ENCODE measurements at regions not wholly inside any gene's neighbourhood (a gene's known extent, or its start where the extent isn't known, plus 50 kb on each side); places are given as distances from the start of the nearest gene placed in this dataset.

- peaks cover 0 to 40% (median 0%) of the 10 kb centered on the region in 3 experiments for H3K27me3 ChIP-seq (ENCODE audit: control insufficient read depth in 3 of 3, insufficient read depth in 3 of 3, low read depth in 1 of 3, low read length in 3 of 3)
- peaks cover 8 to 13% of the 10 kb centered on the region in 2 donors for H3K4me1 ChIP-seq (ENCODE audit: control insufficient read depth in 2 of 2, insufficient read depth in 1 of 2, low read depth in 1 of 2, low read length in 2 of 2)
- H3K18ac ChIP-seq (ENCODE audit: low read length), result no peak overlapping the region
- no peak overlapping the region for H3K4me3 ChIP-seq (ENCODE audit: low read length in 2 of 2)
- H2BK15ac ChIP-seq (ENCODE audit: low read length), result no peak overlapping the region
- no peak overlapping the region for H2AK5ac ChIP-seq (ENCODE audit: low read depth, low read length)
- no peaks in the 10 kb centered on the region for H3K79me1 ChIP-seq (ENCODE audit: low read depth, low read length)
- no peak overlapping the region for H3K27ac ChIP-seq (replicated peaks; ENCODE audit: low read length)
- WGBS, 2 donors (ENCODE audit: extremely low coverage in 2 of 2, insufficient read length in 2 of 2, insufficient replicate concordance in 1 of 2), result no CpG with 5 or more reads among the region's 6 CpGs
- no peak overlapping the region for H3K9ac ChIP-seq (ENCODE audit: low read depth, low read length, poor library complexity)
- peaks cover 0 to 5% of the 10 kb centered on the region in 2 donors for H3K9me3 ChIP-seq (replicated peaks in 1 of 2; ENCODE audit: control insufficient read depth in 2 of 2, insufficient read depth in 1 of 2, low read depth in 1 of 2, low read length in 2 of 2)
- H2BK12ac ChIP-seq (ENCODE audit: low read length), result no peak overlapping the region
- H2BK5ac ChIP-seq (ENCODE audit: low read length), result no peak overlapping the region
- no peaks in the 10 kb centered on the region for H3K36me3 ChIP-seq (replicated peaks in 1 of 2; ENCODE audit: control insufficient read depth in 2 of 2, insufficient read depth in 2 of 2, low read length in 2 of 2)
- H4K8ac ChIP-seq (ENCODE audit: low read depth, low read length), result no peak overlapping the region
- DNase-seq (ENCODE audit: low spot score), result no peak
- no peak overlapping the region for H3K14ac ChIP-seq (ENCODE audit: low read length)
- no peak overlapping the region for H2AFZ ChIP-seq (ENCODE audit: low read length)
- no peak overlapping the region for H3K23ac ChIP-seq (ENCODE audit: low read depth, low read length, poor library complexity)
- no peak overlapping the region for H2BK120ac ChIP-seq (ENCODE audit: low read depth, low read length)
- no peak overlapping the region for H3K4ac ChIP-seq (ENCODE audit: low read length)
- H4K91ac ChIP-seq (ENCODE audit: low read depth, low read length, poor library complexity), result no peak overlapping the region
- no peak overlapping the region for H3K4me2 ChIP-seq (ENCODE audit: insufficient read depth, low read length, poor library complexity, severe bottlenecking)
These were observed 333.0 kb downstream of the CD83 start for GRCh38 chr6:14450578-14450977.

- Histone ChIP-seq H3K79me1 (ENCODE audit: low read depth, low read length) (no peaks in the 10 kb centered on the region), H2BK5ac (ENCODE audit: low read length) (no peak overlapping the region), H3K18ac (ENCODE audit: low read length) (no peak overlapping the region), H2AFZ (ENCODE audit: low read length) (no peak overlapping the region), H4K8ac (ENCODE audit: low read depth, low read length) (no peak overlapping the region), H2BK12ac (ENCODE audit: low read length) (no peak overlapping the region), H3K9ac (ENCODE audit: low read depth, low read length, poor library complexity) (no peak overlapping the region), H3K4me1 (ENCODE audit: control insufficient read depth in 2 of 2, insufficient read depth in 1 of 2, low read depth in 1 of 2, low read length in 2 of 2) (peaks cover 9 to 13% of the 10 kb centered on the region in 2 donors), H3K27me3 (ENCODE audit: control insufficient read depth in 3 of 3, insufficient read depth in 3 of 3, low read depth in 1 of 3, low read length in 3 of 3) (peaks cover 0 to 45% (median 0%) of the 10 kb centered on the region in 3 experiments), H3K23ac (ENCODE audit: low read depth, low read length, poor library complexity) (no peak overlapping the region), H3K4me2 (ENCODE audit: insufficient read depth, low read length, poor library complexity, severe bottlenecking) (no peak overlapping the region), H3K27ac (replicated peaks; ENCODE audit: low read length) (no peak overlapping the region), H2BK15ac (ENCODE audit: low read length) (no peak overlapping the region), H4K91ac (ENCODE audit: low read depth, low read length, poor library complexity) (no peak overlapping the region), H2BK120ac (ENCODE audit: low read depth, low read length) (no peak overlapping the region), H3K9me3 (replicated peaks in 1 of 2; ENCODE audit: control insufficient read depth in 2 of 2, insufficient read depth in 1 of 2, low read depth in 1 of 2, low read length in 2 of 2) (peaks cover 0 to 5% of the 10 kb centered on the region in 2 donors), H3K36me3 (replicated peaks in 1 of 2; ENCODE audit: control insufficient read depth in 2 of 2, insufficient read depth in 2 of 2, low read length in 2 of 2) (no peaks in the 10 kb centered on the region), H3K4ac (ENCODE audit: low read length) (no peak overlapping the region), H2AK5ac (ENCODE audit: low read depth, low read length) (no peak overlapping the region), H3K14ac (ENCODE audit: low read length) (no peak overlapping the region), H3K4me3 (ENCODE audit: low read length in 2 of 2) (no peak overlapping the region)
- no CpG with 5 or more reads among the region's 9 CpGs for WGBS, 2 donors (ENCODE audit: extremely low coverage in 2 of 2, insufficient read length in 2 of 2, insufficient replicate concordance in 1 of 2)
- DNase-seq (ENCODE audit: low spot score), result no peak
These were observed 334.2 kb downstream of the CD83 start for GRCh38 chr6:14451594-14452374.

GRCh38 chr6:14452567-14453527 is 335.3 kb downstream of the CD83 start:
- H3K9me3 ChIP-seq (replicated peaks in 1 of 2; ENCODE audit: control insufficient read depth in 2 of 2, insufficient read depth in 1 of 2, low read depth in 1 of 2, low read length in 2 of 2), result peaks cover 0 to 3% of the 10 kb centered on the region in 2 donors
- no peak for DNase-seq (ENCODE audit: low spot score)
- H3K4ac ChIP-seq (ENCODE audit: low read length), result no peak overlapping the region

More at GRCh38 chr6:14452567-14453527, 335.3 kb downstream of the CD83 start:
- Histone ChIP-seq H2BK12ac (ENCODE audit: low read length) (no peak overlapping the region), H3K27me3 (ENCODE audit: control insufficient read depth in 3 of 3, insufficient read depth in 3 of 3, low read depth in 1 of 3, low read length in 3 of 3) (peaks cover 0 to 51% (median 0%) of the 10 kb centered on the region in 3 experiments), H2BK120ac (ENCODE audit: low read depth, low read length) (no peak overlapping the region), H3K36me3 (replicated peaks in 1 of 2; ENCODE audit: control insufficient read depth in 2 of 2, insufficient read depth in 2 of 2, low read length in 2 of 2) (no peaks in the 10 kb centered on the region), H3K14ac (ENCODE audit: low read length) (no peak overlapping the region), H3K23ac (ENCODE audit: low read depth, low read length, poor library complexity) (peak overlapping the region; percentile 58), H3K4me3 (ENCODE audit: low read length in 2 of 2) (no peak overlapping the region), H3K9ac (ENCODE audit: low read depth, low read length, poor library complexity) (no peak overlapping the region), H2AFZ (ENCODE audit: low read length) (no peak overlapping the region), H2AK5ac (ENCODE audit: low read depth, low read length) (no peak overlapping the region), H4K91ac (ENCODE audit: low read depth, low read length, poor library complexity) (no peak overlapping the region), H3K27ac (replicated peaks; ENCODE audit: low read length) (no peak overlapping the region), H2BK5ac (ENCODE audit: low read length) (no peak overlapping the region), H2BK15ac (ENCODE audit: low read length) (peak overlapping the region; percentile 23), H3K4me2 (ENCODE audit: insufficient read depth, low read length, poor library complexity, severe bottlenecking) (no peak overlapping the region), H3K18ac (ENCODE audit: low read length) (peak overlapping the region; percentile 58), H3K4me1 (ENCODE audit: control insufficient read depth in 2 of 2, insufficient read depth in 1 of 2, low read depth in 1 of 2, low read length in 2 of 2) (peaks cover 9 to 13% of the 10 kb centered on the region in 2 donors), H4K8ac (ENCODE audit: low read depth, low read length) (no peak overlapping the region), H3K79me1 (ENCODE audit: low read depth, low read length) (no peaks in the 10 kb centered on the region)
- WGBS, 2 donors (ENCODE audit: extremely low coverage in 2 of 2, insufficient read length in 2 of 2, insufficient replicate concordance in 1 of 2), result no CpG with 5 or more reads among the region's 17 CpGs
